Activated CD4-positive, alpha-beta T cell treated with anti-CD3 and anti-CD28 coated beads for 48 hours (primary cell): ENCODE measurements at regions not wholly inside any gene's neighbourhood (a gene's known extent, or its start where the extent isn't known, plus 50 kb on each side); places are given as distances from the start of the nearest gene placed in this dataset.

Source experiments
- DNase-seq: peaks from one replicate; pipeline ENCODE4 v3.0.0-alpha.2; 2020

DNA sequence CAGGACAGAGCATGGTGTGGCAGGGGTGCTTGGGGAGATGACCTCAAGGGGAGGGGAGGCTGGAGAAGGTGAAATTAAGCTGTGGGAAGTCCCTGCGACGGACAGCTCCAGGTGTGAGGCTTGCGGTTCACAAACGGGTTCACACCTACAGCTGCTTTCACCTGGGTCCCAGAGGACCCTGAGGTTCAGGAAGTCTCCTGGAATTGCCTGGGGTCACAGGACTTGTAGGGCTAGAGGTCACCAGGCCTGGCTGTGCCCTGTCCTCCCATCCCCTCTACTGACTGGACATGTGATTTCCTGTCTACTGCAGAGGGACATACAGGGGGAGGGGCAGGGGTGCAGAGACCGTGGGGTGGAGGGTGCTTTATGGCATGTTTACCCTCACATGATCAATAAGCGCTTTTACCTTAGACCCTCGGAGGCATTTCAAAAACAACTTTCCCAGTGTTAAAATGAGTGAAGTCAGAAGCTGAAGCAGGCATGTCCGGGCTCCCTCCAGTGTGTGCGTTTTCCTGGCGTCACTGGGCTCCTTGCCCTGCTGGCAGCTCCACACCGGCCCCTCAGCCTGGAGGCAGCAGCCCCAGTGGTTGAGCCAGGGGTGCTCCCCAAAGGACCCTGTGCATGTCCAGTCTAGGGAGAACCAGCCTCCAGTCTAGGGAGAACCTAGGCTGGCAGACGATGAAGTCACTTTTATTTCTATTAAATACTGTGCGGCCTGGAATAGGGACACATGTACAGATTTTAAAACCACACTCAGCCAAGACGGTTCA lies 66.6 kb upstream of the IGFBP3 start:
- no peak for DNase-seq

DNA sequence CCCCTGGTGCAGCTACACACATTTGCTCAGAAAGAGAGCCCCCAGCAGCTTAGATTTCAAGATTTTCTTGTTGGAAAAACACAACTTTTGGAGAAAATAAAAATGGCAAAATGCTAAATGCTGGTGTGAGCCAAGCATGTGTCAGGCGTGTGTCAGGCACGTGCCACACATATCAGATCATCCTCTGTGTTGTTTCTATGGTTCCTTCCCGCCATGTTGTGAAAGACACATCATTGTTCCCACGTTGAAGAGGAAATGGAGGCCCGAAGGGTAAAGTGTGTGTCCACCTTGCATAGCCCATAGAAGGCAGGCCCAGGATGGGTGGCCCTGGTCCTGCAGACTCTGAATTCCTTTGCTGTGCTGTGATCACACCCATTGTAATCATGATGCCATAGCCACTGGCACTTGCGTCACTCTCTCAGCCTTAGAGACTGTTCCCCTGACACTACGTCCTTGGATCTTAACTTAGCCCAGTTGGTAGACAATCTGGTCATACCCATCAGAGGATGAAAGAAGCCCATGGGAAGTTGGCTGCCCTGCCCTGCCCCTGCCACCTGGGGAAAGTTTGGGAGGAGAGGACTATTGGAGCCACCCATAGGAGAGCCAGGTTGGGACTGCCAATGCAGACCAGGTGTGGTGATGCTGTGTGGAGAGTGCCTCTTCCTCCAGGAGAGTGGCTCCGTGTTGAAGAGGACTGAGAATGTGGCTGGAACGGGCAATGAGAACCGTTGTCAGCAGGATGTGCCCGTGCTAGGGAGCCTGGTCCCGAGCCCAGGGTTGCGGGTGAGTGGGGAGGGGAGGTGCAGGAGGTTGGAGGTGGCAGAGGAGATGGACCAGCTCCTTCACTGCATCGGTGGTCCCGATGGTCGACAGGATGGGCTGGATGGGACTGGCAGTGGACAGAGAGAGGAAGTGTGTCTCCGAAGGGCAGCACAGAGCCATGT lies 65.6 kb upstream of the IGFBP3 start:
- no peak for DNase-seq

DNA sequence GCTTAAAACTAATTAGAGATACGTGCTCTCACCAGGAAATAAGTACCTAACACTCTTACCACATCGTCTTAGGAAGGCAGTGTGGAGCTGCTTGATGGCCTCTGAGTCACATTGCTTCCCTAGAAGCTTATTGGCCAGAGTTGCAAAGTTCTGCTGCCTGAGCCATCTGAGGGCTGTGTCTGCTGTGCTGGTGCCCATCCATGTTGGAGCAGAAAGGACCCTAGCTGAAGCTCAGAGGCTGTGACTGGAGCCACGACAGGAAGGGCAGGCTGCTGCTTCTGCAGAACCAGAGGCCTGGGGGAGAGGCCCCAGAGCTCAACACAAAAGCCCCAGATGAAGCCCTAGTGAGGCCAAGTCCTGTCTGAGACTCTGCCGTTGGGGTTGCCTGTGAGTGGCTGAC lies 64.8 kb upstream of the IGFBP3 start:
- no peak for DNase-seq

DNA sequence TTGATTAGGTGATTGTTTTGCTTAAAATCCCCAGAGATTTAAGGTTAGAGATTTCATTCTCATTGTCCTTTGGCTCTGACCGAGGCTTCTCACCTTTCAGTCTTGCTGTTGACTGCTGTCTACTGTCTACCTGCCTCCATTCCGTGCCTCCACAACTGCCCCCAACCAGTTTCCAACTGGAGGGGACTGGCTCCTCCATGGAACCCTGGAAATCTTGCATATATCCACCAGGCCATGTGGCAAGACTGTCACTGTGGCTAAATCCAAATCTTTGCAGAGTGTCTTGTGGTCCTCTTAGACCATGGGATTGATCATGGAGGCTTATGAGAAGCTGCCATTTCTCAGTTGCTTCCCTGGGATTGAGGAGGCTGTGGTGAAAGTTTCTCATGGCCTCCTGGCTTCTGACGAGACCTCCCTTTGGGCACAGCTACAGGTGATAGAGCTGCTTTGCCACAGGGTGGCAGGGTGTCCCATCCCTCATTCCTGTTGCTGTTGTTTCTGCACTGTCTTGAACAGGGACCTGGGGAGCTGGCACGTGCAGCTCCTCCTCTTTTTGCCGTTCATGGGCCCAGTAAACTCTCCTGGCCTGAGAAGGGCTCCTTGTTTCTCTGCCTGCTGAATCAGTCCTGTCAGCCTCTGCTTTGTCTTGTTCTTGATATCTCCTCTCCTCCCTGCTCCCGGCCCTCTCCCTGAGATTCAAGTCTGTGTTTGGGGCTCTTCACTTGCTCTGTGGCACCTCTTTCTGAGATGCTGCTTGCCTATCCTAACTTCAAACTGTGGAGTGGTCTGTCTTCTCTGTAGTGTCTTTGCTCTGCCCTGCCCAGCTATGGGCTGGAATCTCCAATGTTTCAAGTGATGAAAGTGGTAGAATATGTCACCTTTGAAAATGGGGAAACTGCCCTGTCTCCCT lies 63.6 kb upstream of the IGFBP3 start:
- DNase-seq: no peak

DNA sequence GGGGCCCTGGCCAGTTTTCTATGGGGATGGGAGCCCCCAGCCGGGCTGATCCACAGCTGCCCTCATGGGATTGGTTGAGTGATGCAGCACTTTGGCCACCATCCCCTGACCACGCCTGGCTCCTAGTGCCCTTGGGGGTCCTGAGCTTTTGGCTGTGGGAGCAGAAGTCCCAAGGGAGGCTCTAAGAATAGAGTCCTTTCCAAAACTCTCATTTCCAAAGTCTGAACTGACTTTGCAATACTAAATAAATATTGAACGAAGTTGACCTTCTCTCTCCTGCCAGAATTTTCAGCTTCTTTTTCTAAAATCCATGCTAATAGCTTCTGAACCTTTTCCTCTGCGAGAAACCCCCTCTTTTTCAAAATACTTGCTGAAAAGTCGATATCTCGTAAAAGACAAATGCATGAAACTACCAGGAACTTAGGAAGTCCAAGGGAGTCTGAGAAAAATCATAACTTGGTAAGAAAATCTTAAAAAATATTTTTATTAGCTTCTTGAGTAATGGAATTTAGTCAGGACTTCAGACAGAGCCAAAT lies 62.7 kb upstream of the IGFBP3 start:
- DNase-seq: no peak

DNA sequence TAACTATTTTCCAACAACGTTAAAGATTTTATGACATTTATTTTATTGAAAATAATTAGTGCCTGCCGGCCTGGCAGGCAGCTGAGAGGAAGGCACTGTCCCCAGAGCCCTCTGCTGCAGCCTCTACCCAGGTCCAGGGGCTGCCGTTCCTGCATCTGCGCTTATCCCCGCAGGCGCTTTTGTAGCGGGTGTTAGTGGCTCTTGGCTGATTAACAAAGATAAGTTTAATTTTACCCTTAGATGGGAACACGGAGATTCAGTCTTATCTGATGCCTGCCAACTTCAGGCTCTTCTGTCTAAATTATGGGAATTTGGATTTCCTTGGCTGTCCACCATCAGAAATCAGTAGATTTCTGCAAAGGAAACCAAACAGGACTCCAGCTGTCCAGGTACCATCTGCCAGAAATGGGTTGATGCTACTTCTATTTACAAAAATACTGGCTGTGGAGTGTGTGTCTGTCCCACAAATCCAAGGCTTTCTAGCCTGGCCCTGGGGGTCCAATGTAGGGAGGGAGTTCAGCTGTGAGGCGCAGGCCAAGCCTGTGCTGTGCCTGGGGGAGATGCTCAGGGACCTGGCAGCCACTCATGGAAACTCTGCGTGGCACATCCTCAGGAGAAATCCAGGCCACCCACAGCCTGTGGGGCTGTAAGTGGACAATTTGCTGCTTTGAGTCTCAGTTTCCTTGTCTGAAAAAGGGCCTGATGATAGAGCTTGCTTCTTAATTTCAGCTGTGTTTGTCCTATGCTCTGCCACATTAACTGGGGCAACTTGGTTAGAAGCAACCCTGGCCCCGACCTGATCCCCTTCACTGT lies 62.0 kb upstream of the IGFBP3 start:
- DNase-seq: no peak

DNA sequence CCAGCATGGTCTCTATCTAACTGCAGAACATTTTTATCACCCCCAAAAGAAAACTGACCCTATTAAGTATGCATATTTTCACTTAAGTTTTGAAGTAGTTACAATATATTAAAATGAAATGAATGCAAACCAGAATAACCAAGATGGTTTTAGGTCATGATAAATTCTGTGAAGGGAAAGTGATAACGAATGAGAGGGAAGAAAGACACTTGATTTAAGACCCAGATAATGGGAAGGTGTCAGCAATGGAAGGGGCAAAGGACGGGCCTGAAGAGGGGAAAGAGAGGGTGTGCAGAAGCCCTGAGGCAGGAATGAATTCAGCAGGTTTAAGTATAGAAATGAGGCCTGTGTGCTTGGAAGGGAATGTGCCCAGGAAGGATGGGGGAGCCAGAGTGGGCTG lies 61.1 kb upstream of the IGFBP3 start:
- DNase-seq: no peak

DNA sequence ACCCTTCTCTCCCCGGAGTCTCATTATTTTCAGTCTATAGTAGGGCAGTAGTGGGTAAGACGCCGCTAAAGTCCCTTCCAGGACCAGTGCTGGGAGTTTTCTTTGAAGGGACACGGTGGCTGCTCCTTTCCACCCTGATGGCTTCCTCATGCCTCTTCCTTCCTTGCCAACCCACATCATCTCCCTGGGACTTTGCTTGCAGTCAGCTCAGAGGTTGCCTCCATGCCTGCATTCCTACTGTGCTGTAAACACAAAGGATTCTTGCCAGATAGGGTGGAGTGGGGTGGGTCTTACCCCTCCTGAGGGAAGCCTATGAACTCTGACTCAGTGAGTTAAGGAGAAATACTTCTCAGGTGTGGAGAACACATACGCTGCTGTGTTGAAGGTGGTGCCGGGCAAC lies 59.9 kb upstream of the IGFBP3 start:
- DNase-seq: no peak

DNA sequence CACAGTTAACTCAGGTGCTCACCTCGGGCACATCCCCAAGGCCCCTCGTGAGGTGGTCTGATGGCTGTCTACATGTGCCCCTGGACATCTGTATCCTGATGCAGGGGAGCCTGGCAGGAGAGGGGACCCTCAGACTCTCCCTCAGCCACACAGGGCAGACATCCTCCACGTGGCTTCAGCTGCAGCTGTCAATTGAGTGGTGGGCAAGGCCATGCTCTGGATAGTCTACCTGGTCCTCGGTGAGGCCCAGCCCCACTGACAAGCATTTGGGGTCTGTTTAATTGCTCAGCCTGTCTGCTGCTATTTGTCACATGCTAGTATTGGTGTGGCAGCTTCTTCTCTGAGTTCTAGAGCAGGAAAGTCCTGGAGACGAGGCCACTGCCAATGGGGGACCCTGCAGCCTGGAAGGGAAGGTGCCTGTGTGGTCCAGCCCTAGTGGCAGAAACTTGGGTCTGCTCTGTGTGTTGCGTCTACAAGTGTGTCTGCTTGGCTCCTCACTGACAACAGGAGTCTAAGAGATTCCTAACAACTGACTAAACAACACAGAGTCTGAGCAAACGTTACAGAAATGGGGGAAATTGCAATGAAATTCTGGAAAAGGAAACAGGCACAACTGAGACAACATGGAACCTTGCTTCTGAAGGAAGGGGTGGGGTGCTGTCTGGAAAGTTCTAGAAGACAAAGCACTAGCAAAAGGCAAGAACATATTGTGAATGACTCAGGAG lies 59.3 kb upstream of the IGFBP3 start:
- DNase-seq: no peak

DNA sequence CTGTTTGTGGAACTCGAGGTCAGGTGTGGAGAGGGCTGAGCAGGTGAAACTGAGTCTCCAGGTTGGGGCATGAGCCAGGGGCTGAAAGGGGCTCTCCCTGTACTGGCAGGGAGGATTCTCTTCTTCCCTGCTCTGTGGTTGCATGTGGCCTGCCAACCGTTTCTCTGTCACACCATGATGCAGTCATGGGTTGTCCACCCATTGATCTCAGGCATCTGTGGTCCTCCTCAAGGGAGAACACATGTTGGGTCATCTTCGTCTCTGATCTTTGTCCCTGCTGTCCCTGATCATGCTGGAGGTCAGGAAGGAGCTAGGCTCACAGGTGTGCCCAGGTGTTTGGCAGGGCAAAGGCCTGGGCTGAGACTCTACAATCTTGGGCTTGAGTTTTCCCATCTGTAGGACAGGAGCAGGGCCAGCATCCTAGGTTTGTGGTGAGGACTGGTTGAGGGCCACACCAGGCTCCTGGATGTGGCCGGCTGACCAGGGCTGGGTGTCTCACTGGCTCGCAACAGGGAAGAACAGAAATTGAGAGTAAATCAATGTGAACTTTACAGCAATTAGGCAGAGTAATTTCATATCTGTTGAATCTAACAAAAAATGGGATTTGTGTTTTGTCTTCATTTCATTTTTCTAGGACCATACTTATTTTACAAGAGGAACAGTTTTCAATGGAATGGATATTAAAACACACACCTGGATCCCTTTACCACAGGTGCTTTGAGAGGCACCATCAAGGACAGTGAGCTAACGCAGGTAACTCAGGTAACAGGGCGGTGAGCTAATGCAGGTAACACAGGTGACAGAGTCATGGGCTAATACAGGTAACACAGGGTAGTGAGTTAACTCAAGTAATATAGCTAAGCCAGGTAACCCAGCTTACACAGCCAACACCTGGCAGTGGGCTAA lies 58.5 kb upstream of the IGFBP3 start:
- DNase-seq: no peak

DNA sequence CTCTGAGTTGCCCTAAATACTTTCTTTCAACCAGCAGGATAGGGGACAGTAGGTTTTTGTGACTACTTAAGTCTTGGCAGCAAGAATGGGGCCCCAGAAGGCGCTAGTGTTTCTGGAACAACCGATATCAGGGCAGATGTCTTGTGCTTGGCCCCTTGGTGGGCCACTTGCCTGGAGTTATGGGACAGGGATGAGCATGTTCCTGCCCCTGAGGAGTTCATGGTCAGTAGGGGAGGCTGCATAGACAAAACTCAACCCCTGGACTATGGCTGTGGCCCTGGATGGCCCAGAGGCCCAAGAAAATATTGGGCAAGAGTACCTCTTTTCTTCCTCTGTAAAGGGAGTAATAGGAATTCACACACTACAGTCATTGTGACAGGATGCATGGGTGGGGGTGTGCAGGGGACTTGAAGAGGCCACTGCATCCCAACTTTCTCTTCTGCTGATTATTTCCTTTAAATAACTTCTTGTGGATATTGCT lies 57.7 kb upstream of the IGFBP3 start:
- DNase-seq: no peak

DNA sequence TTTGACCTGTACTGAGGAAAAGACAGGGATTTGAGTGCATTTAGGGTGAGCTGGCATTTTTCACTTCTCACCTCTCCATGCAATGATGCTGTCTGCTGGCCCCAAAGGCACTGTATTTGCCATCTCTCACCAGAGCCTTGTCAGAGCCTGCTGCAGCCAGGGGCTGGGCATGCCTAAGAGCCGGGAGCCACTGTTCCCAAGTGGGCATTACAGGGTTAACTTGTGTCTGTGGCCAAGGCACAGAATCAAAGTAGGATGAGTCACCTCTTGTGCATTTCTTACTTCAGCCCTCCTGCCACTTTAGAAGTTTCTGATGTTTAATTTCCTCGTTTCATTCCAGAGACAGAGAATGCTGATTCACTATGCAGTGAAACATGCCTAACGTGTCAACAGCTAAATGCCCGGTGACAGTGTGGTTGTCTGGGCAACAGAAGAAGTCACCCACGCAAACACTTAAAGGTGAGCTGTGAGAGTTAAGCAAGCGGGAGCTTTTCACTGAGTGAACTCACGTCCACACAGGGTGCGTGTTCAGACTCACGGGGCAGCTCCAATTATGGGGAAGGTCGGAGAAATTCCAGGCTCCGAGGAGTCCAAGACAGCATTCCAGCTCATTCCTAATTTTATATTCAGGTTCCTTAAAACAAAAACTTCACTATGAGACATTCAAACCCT lies 57.1 kb upstream of the IGFBP3 start:
- DNase-seq: peak; percentile 46

DNA sequence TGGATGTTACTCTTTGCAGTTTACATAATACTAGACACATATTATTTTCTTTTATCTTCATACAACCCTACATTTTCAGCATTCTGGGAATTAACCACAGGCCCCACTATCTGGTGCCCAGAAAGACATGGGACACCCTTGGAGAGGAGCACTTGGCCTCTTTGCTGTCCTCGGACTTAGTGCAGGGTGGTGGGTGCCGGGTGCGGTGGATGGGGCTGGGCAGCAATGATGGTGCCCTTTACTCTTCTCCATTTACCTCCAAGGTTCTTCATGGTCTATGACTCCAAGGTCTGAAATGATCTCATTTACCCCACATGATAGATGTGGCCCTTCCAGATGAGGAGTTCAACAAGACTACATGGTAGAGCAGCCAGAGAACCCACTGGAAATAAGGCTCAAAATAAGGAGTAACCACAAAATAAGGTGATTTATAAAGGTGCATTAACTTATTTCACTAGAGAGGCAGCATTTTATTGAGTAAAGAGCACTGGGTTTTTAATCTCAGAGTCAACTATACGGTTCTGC lies 56.2 kb upstream of the IGFBP3 start:
- no peak for DNase-seq

DNA sequence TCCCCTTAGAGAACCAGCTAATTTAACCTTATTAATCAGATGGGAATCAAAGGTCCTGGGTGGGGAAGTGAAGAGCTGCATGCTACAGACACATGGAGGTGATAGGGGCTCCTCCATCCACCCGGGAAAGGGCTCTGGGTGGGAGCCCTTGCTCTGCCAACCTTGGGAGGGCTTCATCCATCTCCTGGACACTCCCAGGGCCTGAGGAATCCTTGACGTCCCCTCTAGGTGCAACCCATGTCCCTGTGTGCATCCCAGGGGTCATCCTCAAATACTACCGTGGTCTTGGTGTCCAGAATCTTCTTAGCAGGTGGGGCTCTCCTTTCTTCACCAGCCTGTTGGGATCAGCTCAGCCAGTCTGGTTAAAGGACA lies 55.4 kb upstream of the IGFBP3 start:
- no peak for DNase-seq

DNA sequence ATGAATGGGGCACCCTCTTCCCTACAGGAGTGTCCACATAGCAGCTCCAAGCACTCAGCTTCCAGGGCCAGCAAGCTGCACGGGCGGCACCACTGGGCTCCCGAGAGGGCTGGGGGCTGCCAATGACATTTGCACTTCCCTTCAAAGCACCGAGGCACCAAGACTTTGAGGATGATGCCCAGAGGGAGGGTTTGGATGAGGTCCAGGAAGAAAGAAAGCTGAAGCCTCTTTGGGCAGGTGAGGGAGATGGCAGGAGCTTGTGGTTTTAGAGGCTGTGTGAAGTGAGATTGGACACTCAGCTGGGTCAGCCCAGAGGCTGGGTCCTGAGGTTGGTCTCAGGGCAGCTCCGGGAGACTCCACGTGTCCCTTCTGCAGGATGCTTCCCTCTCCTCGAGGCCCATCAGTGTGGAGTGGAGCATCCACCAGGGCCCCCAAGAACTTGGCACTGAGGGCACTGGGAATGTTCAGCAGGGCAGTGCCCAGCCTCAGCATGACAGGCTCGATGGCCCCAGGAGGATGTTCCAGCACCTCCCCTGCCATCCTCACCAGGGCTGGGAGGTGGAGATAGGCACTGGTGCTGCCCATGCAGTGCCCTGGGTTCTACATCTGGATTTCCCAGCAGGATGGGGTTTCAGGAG lies 54.9 kb upstream of the IGFBP3 start:
- no peak for DNase-seq

DNA sequence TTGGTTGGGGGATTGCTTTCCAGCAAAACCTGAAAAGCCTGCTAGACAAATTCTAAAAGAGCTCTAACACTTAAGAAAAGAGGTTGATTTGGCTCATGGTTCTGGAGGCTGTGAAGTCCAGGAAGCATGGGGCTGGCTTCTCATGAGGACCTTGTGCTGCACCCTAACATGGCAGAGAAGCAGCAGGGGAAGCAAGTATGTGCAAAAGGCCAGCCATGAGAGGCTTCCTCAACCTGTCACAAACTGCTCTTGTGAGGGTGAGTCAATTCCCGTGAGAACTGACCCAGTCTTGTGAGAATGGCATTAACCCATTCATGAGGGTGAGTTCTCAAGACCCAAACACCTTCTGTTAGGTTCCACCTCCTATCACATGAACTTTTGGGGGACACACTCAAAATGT lies 54.3 kb upstream of the IGFBP3 start:
- DNase-seq: no peak

DNA sequence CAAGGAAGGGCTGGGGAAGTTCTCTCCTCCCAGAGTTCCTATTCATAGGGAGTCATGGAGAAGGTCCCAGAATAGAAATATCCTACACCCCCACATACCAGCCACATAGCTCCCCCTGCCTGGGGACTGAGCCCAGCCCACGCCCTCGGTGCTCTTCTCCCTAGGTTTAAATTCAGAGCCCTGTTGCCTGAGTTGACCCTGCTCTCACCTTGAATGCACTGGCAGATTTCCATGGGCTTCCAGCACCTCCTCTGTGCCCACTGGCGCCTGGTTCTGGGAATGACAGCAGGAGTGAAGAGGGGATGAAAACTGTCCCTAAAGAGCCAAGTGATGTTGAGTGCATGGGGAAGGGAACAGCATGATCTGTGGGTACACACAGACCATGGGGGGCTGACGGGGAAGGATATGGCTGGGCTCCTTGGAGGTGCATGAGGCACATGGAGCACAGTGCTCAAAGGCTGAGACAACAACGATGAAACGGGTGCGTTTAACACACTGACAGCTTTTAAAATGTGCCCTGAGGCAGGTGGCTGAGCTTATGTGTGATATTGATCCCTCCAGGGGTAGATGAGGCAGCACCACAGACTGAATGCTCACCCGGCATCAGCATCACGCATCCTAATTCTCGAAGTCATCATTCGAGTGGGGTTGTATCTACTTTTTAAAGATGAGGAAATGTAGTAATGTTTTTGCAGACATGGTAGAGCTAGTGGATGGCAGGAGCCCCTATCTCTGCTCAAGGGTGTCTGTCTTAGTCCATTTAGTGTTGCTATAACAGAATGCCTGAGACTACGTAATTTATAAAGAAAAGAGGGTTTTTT lies 53.7 kb upstream of the IGFBP3 start:
- no peak for DNase-seq
